Ectodermal cell (in vitro differentiated cells): ENCODE measurements at regions not wholly inside any gene's neighbourhood (a gene's known extent, or its start where the extent isn't known, plus 50 kb on each side); places are given as distances from the start of the nearest gene placed in this dataset.

Experiments
- H3K27ac ChIP-seq: 2 replicates; pipeline ENCODE4 v1.7.0; 2013; ENCODE audit warnings: mild to moderate bottlenecking, low read depth, low read length; ENCODE audit not compliant: insufficient read depth, poor library complexity, severe bottlenecking
- H3K27me3 ChIP-seq: 2 replicates; pipeline ENCODE4 v1.7.0; 2013; ENCODE audit warnings: mild to moderate bottlenecking, low read length; ENCODE audit not compliant: insufficient read depth, control insufficient read depth, poor library complexity, severe bottlenecking
- H3K36me3 ChIP-seq: one replicate; pipeline ENCODE4 v1.7.0; 2013; ENCODE audit warnings: low read length; ENCODE audit not compliant: control insufficient read depth, insufficient read depth
- H3K4me1 ChIP-seq: one replicate; pipeline ENCODE4 v1.7.0; 2013; ENCODE audit warnings: low read length; ENCODE audit not compliant: control insufficient read depth, insufficient read depth
- H3K4me3 ChIP-seq: 2 replicates; pipeline ENCODE4 v1.7.0; 2013; ENCODE audit warnings: low read depth, low read length, control low read depth; ENCODE audit not compliant: insufficient read depth
- H3K9me3 ChIP-seq: 2 replicates; pipeline ENCODE4 v1.7.0; 2013; ENCODE audit warnings: mild to moderate bottlenecking, low read length, moderate library complexity; ENCODE audit not compliant: control insufficient read depth
- WGBS, 2 experiments: methylation state at CpG; one replicate each; pipeline ENCODE4 v1.1.7; 2013; ENCODE audit warnings: missing lambda C conversion rate in 2 of 2; 5-methylcytosine and 5-hydroxymethylcytosine counted together

- WGBS, 2 experiments, result 97 to 98% methylated on average over 3 of the region's 3 CpGs
- Histone ChIP-seq H3K9me3 (no peaks in the 10 kb centered on the region), H3K36me3 (no peaks in the 10 kb centered on the region), H3K4me3 (no peak overlapping the region), H3K27ac (no peak overlapping the region), H3K4me1 (no peaks in the 10 kb centered on the region), H3K27me3 (no peaks in the 10 kb centered on the region)
Observed at GRCh38 chr3:111323019-111323418, 219.0 kb upstream of the CD96 start.

- 77 to 79% methylated on average over 1 of the region's 2 CpGs for WGBS, 2 experiments
- H3K4me3 ChIP-seq, result no peak overlapping the region
- H3K27ac ChIP-seq, result no peak overlapping the region
- H3K36me3 ChIP-seq, result no peaks in the 10 kb centered on the region
- H3K27me3 ChIP-seq, result no peaks in the 10 kb centered on the region
- no peaks in the 10 kb centered on the region for H3K9me3 ChIP-seq
- H3K4me1 ChIP-seq, result no peaks in the 10 kb centered on the region
Observed at GRCh38 chr3:111324151-111324550, 217.8 kb upstream of the CD96 start.

GRCh38 chr3:111324645-111325044 is 217.4 kb upstream of the CD96 start:
- H3K27ac ChIP-seq, result no peak overlapping the region
- H3K4me3 ChIP-seq, result no peak overlapping the region
- no peaks in the 10 kb centered on the region for H3K36me3 ChIP-seq
- H3K27me3 ChIP-seq, result no peaks in the 10 kb centered on the region
- H3K4me1 ChIP-seq, result no peaks in the 10 kb centered on the region
- no peaks in the 10 kb centered on the region for H3K9me3 ChIP-seq
- WGBS, 2 experiments, result 92 to 98% methylated on average over 1 of the region's 1 CpG

- 94 to 100% methylated on average over 3 to 4 of the region's 4 CpGs for WGBS, 2 experiments
- Histone ChIP-seq H3K36me3 (no peaks in the 10 kb centered on the region), H3K4me1 (no peaks in the 10 kb centered on the region), H3K4me3 (no peak overlapping the region), H3K27ac (no peak overlapping the region), H3K27me3 (no peaks in the 10 kb centered on the region), H3K9me3 (no peaks in the 10 kb centered on the region)
Observed at GRCh38 chr3:111325160-111325718, 216.8 kb upstream of the CD96 start.

GRCh38 chr3:111326144-111326995 is 215.6 kb upstream of the CD96 start:
- no peaks in the 10 kb centered on the region for H3K9me3 ChIP-seq
- no peaks in the 10 kb centered on the region for H3K36me3 ChIP-seq
- no peaks in the 10 kb centered on the region for H3K27me3 ChIP-seq
- 86 to 92% methylated on average over 3 of the region's 4 CpGs for WGBS, 2 experiments
- no peak overlapping the region for H3K27ac ChIP-seq
- H3K4me3 ChIP-seq, result no peak overlapping the region
- H3K4me1 ChIP-seq, result no peaks in the 10 kb centered on the region

- H3K9me3 ChIP-seq, result no peaks in the 10 kb centered on the region
- no peaks in the 10 kb centered on the region for H3K36me3 ChIP-seq
- H3K27ac ChIP-seq, result no peak overlapping the region
- no peaks in the 10 kb centered on the region for H3K27me3 ChIP-seq
- H3K4me3 ChIP-seq, result no peak overlapping the region
- peaks cover 5% of the 10 kb centered on the region for H3K4me1 ChIP-seq
- WGBS, 2 experiments, result 100% methylated on average over 1 of the region's 1 CpG
Observed at GRCh38 chr3:111331306-111331705, 210.7 kb upstream of the CD96 start.

- Histone ChIP-seq H3K4me1 (peaks cover 8% of the 10 kb centered on the region), H3K4me3 (no peak overlapping the region), H3K27me3 (no peaks in the 10 kb centered on the region), H3K36me3 (no peaks in the 10 kb centered on the region), H3K27ac (no peak overlapping the region), H3K9me3 (no peaks in the 10 kb centered on the region)
- WGBS, 2 experiments, result 96 to 98% methylated on average over 2 of the region's 2 CpGs
Observed at GRCh38 chr3:111331912-111332311, 210.1 kb upstream of the CD96 start.

- Histone ChIP-seq H3K27ac (peak overlapping the region; percentile 62), H3K36me3 (no peaks in the 10 kb centered on the region), H3K27me3 (no peaks in the 10 kb centered on the region), H3K4me1 (peaks cover 9% of the 10 kb centered on the region), H3K9me3 (no peaks in the 10 kb centered on the region), H3K4me3 (no peak overlapping the region)
- 53 to 66% methylated on average over 2 to 3 of the region's 3 CpGs for WGBS, 2 experiments
Observed at GRCh38 chr3:111332488-111333080, 209.4 kb upstream of the CD96 start.

GRCh38 chr3:111333642-111334041 is 208.4 kb upstream of the CD96 start:
- H3K36me3 ChIP-seq, result no peaks in the 10 kb centered on the region
- 98 to 100% methylated on average over 1 to 2 of the region's 3 CpGs for WGBS, 2 experiments
- no peaks in the 10 kb centered on the region for H3K27me3 ChIP-seq
- H3K4me1 ChIP-seq, result peaks cover 9% of the 10 kb centered on the region
- H3K27ac ChIP-seq, result no peak overlapping the region
- no peaks in the 10 kb centered on the region for H3K9me3 ChIP-seq
- no peak overlapping the region for H3K4me3 ChIP-seq

GRCh38 chr3:111335512-111336303 is 206.3 kb upstream of the CD96 start:
- Histone ChIP-seq H3K4me3 (no peak overlapping the region), H3K27ac (no peak overlapping the region), H3K36me3 (no peaks in the 10 kb centered on the region), H3K4me1 (peaks cover 9% of the 10 kb centered on the region), H3K9me3 (no peaks in the 10 kb centered on the region), H3K27me3 (no peaks in the 10 kb centered on the region)
- 94 to 96% methylated on average over 2 of the region's 2 CpGs for WGBS, 2 experiments
